GM12891 (cell line): ENCODE measurements at regions not wholly inside any gene's neighbourhood (a gene's known extent, or its start where the extent isn't known, plus 50 kb on each side); places are given as distances from the start of the nearest gene placed in this dataset.
A peak's percentile ranks its signal among the peaks of the same experiment; 100 is the strongest.
"Not testable (repeated sequence)": the region's sequence is repeated elsewhere in the genome, so short reads cannot be mapped to it uniquely, and the experiment has no call there.

Experiments used
- DNase-seq: peaks from one replicate; pipeline ENCODE4 v3.0.0; 2011; ENCODE audit warnings: low spot score; ENCODE audit not compliant: insufficient read length
- FAIRE-seq: peaks from 2 replicates; lab custom pipeline; 2011; peaks lifted over from hg19 to GRCh38; lab: Jason Lieb, UNC
- PAX5 ChIP-seq: IDR thresholded peaks from 2 replicates; pipeline ENCODE4 v1.6.1; 2011; ENCODE audit warnings: low read length, moderate library complexity, mild to moderate bottlenecking; ENCODE audit not compliant: insufficient read depth, severe bottlenecking
- POLR2A ChIP-seq: IDR thresholded peaks from 2 replicates; pipeline ENCODE4 v1.6.1; 2011; ENCODE audit warnings: low read depth, low read length, control low read depth
- POLR2AphosphoS5 ChIP-seq: IDR thresholded peaks from 2 replicates; pipeline ENCODE4 v1.6.1; 2011; ENCODE audit warnings: low read depth, low read length, control low read depth
- POU2F2 ChIP-seq: IDR thresholded peaks from 2 replicates; pipeline ENCODE4 v1.6.1; 2011; ENCODE audit warnings: low read depth, mild to moderate bottlenecking, control low read depth, low read length, moderate library complexity
- SPI1 ChIP-seq: IDR thresholded peaks from 2 replicates; pipeline ENCODE4 v1.6.1; 2011; ENCODE audit warnings: low read depth, low read length, control low read depth
- TAF1 ChIP-seq: IDR thresholded peaks from 2 replicates; pipeline ENCODE4 v1.6.1; 2011; ENCODE audit warnings: low read depth, low read length, control low read depth

- no peak for FAIRE-seq
- TF ChIP-seq POU2F2 (no peak), POLR2A (no peak), PAX5 (no peak), TAF1 (no peak), SPI1 (no peak), POLR2AphosphoS5 (no peak)
- no peak for DNase-seq
Observed at GRCh38 chr17:22193113-22193512, 500.8 kb downstream of the KCNJ18 start.

- FAIRE-seq, DNase-seq: not testable (repeated sequence)
Observed at GRCh38 chr17:22200187-22200586, 507.9 kb downstream of the KCNJ18 start.

GRCh38 chr17:22202702-22203101 is 510.4 kb downstream of the KCNJ18 start:
- FAIRE-seq (no peak), DNase-seq (no peak)
- no peak for TF ChIP-seq SPI1
- TF ChIP-seq PAX5: no peak
- no peak for TF ChIP-seq TAF1
- no peak for TF ChIP-seq POU2F2
- no peak for TF ChIP-seq POLR2A
- no peak for TF ChIP-seq POLR2AphosphoS5

GRCh38 chr17:22203208-22203715 is 510.9 kb downstream of the KCNJ18 start:
- no peak for TF ChIP-seq POLR2A
- TF ChIP-seq POU2F2: no peak
- no peak for TF ChIP-seq TAF1
- TF ChIP-seq POLR2AphosphoS5: no peak
- TF ChIP-seq SPI1: no peak
- TF ChIP-seq PAX5: no peak
- no peak for DNase-seq
- no peak for FAIRE-seq

- FAIRE-seq, DNase-seq: not testable (repeated sequence)
Observed at GRCh38 chr17:22204076-22204475, 511.8 kb downstream of the KCNJ18 start.

GRCh38 chr17:22210212-22210611 is 517.9 kb downstream of the KCNJ18 start:
- not testable (repeated sequence) for FAIRE-seq, DNase-seq

GRCh38 chr17:22213169-22213568 is 520.8 kb downstream of the KCNJ18 start:
- FAIRE-seq, DNase-seq: not testable (repeated sequence)

- DNase-seq (no peak), FAIRE-seq (no peak)
- no peak for TF ChIP-seq SPI1
- no peak for TF ChIP-seq PAX5
- no peak for TF ChIP-seq POLR2AphosphoS5
- no peak for TF ChIP-seq TAF1
- no peak for TF ChIP-seq POU2F2
- TF ChIP-seq POLR2A: no peak
Observed at GRCh38 chr17:22217135-22217534, 524.8 kb downstream of the KCNJ18 start.

- FAIRE-seq: no peak
- TF ChIP-seq PAX5 (no peak), POLR2A (no peak), POU2F2 (no peak), POLR2AphosphoS5 (no peak)
- no peak for DNase-seq
Observed at GRCh38 chr17:22221344-22221743, 529.0 kb downstream of the KCNJ18 start.

GRCh38 chr17:22226477-22226876 is 534.2 kb downstream of the KCNJ18 start:
- FAIRE-seq, DNase-seq: not testable (repeated sequence)

GRCh38 chr17:22226932-22227331 is 534.6 kb downstream of the KCNJ18 start:
- FAIRE-seq, DNase-seq: not testable (repeated sequence)

- DNase-seq: not testable (repeated sequence)
- peak; percentile 52 for FAIRE-seq
Observed at GRCh38 chr17:22227699-22228553, 535.6 kb downstream of the KCNJ18 start.

- FAIRE-seq, DNase-seq: not testable (repeated sequence)
Observed at GRCh38 chr17:22229821-22230220, 537.5 kb downstream of the KCNJ18 start.
